Iris pigment epithelial cell (primary cell): ENCODE measurements at regions not wholly inside any gene's neighbourhood (a gene's known extent, or its start where the extent isn't known, plus 50 kb on each side); places are given as distances from the start of the nearest gene placed in this dataset.

Experiments used
- DNase-seq: peaks from one replicate; pipeline ENCODE4 v3.0.0-alpha.2; 2011; ENCODE audit warnings: low read depth

GRCh38 chr9:88926781-88927505, 64.3 kb upstream of the S1PR3 start:
- DNase-seq: no peak

GRCh38 chr9:88927510-88927909, 63.8 kb upstream of the S1PR3 start:
- DNase-seq: no peak

- no peak for DNase-seq
Measured at GRCh38 chr9:88930716-88931115, 60.6 kb upstream of the S1PR3 start.

- no peak for DNase-seq
Measured at GRCh38 chr9:88932766-88933165, 58.5 kb upstream of the S1PR3 start.

GRCh38 chr9:88933607-88934379, 57.5 kb upstream of the S1PR3 start:
- no peak for DNase-seq

GRCh38 chr9:88934876-88935535, 56.3 kb upstream of the S1PR3 start:
- no peak for DNase-seq

GRCh38 chr9:88936132-88936531, 55.1 kb upstream of the S1PR3 start:
- no peak for DNase-seq

GRCh38 chr9:88936668-88937067, 54.6 kb upstream of the S1PR3 start:
- peak; percentile 65 for DNase-seq

- DNase-seq: no peak
Measured at GRCh38 chr9:88937248-88937647, 54.0 kb upstream of the S1PR3 start.

GRCh38 chr9:88938189-88938588, 53.1 kb upstream of the S1PR3 start:
- DNase-seq: no peak
